ACHN (cell line): ENCODE measurements at regions not wholly inside any gene's neighbourhood (a gene's known extent, or its start where the extent isn't known, plus 50 kb on each side); places are given as distances from the start of the nearest gene placed in this dataset.
"Not testable (repeated sequence)": the region's sequence is repeated elsewhere in the genome, so short reads cannot be mapped to it uniquely, and the experiment has no call there.

ENCODE experiments used
- DNase-seq: peaks from one replicate; pipeline ENCODE4 v3.0.0-alpha.2; 2015
- in situ Hi-C: cut with HindIII; loops from 2 replicates; pipeline ENCODE4 v1.10.0; 2017; ENCODE audit warnings: low sequenced_read_pairs, low pct_ligation_motif_present, low pct_unique_long_range_greater_than_20kb

- in situ Hi-C loops, result no loop called here
These were observed 112.5 kb upstream of the EMCN start for GRCh38 chr4:100630341-100630740.

GRCh38 chr4:100609810-100610209, 92.0 kb upstream of the EMCN start:
- DNase-seq, result no peak
- in situ Hi-C loops, result no loop called here

More at GRCh38 chr4:100630341-100630740, 112.5 kb upstream of the EMCN start:
- no peak for DNase-seq

DNA sequence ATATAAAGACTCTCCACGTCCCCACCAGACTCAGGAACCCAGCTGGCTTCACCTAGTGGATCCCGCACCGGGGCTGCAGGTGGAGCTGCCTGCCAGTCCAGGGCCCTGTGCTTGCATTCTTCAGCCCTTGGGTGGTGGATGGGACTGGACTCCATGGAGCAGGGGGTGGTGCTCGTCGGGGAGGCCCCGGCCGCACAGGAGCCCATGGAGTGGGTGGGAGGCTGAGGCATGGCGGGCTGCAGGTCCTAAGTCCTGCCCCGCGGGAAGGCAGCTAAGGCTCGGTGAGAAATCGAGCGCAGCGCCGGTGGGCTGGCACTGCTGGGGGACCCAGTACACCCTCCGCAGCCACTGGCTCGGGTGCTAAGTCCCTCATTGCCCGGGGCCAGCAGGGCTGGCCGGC, 90.8 kb upstream of the EMCN start:
- in situ Hi-C loops, DNase-seq: not testable (repeated sequence)

GRCh38 chr4:100605144-100605543, 87.3 kb upstream of the EMCN start:
- DNase-seq, result no peak
- in situ Hi-C loops, result no loop called here

- no peak for DNase-seq
- in situ Hi-C loops, result no loop called here
These were observed 76.1 kb upstream of the EMCN start for GRCh38 chr4:100593935-100594334.

GRCh38 chr4:100591161-100591876, 73.5 kb upstream of the EMCN start:
- in situ Hi-C loops, result no loop called here
- no peak for DNase-seq

- DNase-seq, result no peak
- in situ Hi-C loops, result no loop called here
These were observed 72.5 kb upstream of the EMCN start for GRCh38 chr4:100590325-100590724.

GRCh38 chr4:100588076-100588475, 70.3 kb upstream of the EMCN start:
- in situ Hi-C loops, result no loop called here
- DNase-seq, result no peak

DNA sequence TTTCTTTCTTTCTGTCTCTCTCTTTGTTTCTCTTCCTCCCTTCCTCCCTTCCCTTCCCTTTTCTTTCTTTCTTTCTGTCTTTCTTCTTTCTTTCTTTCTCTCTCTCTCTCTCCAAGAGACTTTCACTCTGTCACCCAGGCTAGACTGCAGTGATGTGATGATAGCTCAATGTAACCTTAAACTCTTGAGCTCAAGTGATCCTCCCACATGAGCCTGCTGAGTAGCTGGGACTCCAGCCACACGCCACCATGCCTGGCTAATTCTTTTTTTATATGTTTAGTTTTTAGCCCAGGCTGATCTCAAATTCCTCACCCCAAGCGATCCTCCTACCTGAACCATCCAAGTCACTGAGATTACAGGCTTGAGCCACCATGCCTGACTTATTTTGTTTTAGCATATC, 64.3 kb upstream of the EMCN start:
- in situ Hi-C loops, result no loop called here
- DNase-seq, result no peak

DNA sequence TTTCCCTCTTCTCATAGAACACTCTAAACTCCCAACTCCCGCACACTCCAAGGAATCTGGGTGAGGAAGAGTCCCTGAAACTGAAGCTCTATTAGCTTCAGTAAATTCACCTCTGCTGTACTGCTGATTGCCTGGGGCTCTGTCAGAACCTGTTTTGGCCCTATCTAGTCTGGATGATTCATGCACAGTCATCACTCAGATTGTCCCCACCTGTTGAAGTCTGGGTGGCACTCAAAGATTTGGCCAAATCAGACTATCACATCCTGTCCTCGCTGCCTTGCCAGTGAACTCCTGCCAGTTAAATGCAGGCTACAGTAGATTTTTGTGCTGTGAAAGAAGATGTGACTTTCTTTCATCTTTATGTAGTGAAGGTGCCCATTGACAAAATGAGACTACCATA, 63.5 kb upstream of the EMCN start:
- no peak for DNase-seq
- in situ Hi-C loops, result no loop called here

GRCh38 chr4:100576570-100576969, 58.7 kb upstream of the EMCN start:
- in situ Hi-C loops, result no loop called here
- DNase-seq, result no peak

DNA sequence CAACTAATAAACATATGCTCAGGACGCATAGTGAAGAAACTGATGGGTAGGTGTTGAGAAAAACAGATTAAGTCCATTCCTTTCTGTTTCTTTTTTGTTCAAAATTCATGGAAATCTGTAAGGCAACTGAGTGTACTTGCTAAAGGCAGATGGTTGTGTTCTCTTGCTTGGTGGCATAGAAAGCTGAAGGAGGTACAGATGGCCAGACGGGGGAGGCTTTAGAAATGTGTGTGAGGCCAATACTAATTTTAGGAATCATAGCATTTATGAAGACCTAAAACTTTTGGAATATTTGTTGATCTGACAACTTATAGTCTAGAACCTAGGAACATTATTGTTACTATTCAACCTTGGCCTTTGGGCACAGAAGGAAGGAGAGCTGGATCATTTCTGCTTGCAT, 56.8 kb upstream of the EMCN start:
- no peak for DNase-seq
- in situ Hi-C loops, result no loop called here

GRCh38 chr4:100569196-100569595, 51.4 kb upstream of the EMCN start:
- in situ Hi-C loops, result no loop called here
- no peak for DNase-seq
